Caco-2 (cell line): ENCODE measurements at regions not wholly inside any gene's neighbourhood (a gene's known extent, or its start where the extent isn't known, plus 50 kb on each side); places are given as distances from the start of the nearest gene placed in this dataset.

Experiments used
- BruUV-seq: library from RNA; stranded (reverse); fragments of 400-500 nt; replicated peaks from 2 replicates; lab custom pipeline; 2021; lab: Mats Ljungman, UMichigan
- CTCF ChIA-PET: fragments of 300-600 bp; sonication (Branson Sonifier 250); formaldehyde crosslinking; loops from one replicate; lab custom pipeline; 2022; ENCODE audit warnings: antibody characterized with exemption; lab: Charles Lee
- POLR2A ChIA-PET: fragments of 300-600 bp; sonication (Branson Sonifier 250); formaldehyde crosslinking; loops from one replicate; lab custom pipeline; 2022; ENCODE audit warnings: antibody characterized with exemption; lab: Charles Lee
- DNase-seq, 2 experiments: peaks; one replicate each; pipeline versions ENCODE4 v3.0.0 to v3.0.0-alpha.2; 2020 to 2022
- H3K27me3 ChIP-seq: replicated peaks from 2 replicates; pipeline ENCODE4 v1.6.0; 2011; ENCODE audit warnings: low read length; ENCODE audit not compliant: control insufficient read depth, insufficient read depth
- H3K36me3 ChIP-seq: 2 replicates; pipeline ENCODE4 v1.5.1; 2011; ENCODE audit warnings: low read length; ENCODE audit not compliant: control insufficient read depth, insufficient read depth
- H3K4me1 ChIP-seq: fragments of 250-450 bp; sonication (Bioruptor Pico); 2 replicates; pipeline ENCODE4 v1.5.1; 2020; ENCODE audit warnings: mild to moderate bottlenecking
- H3K4me3 ChIP-seq: 2 replicates; pipeline ENCODE4 v1.5.1; 2011; ENCODE audit warnings: low read depth, mild to moderate bottlenecking, control low read depth, low read length
- H3K9me3 ChIP-seq: fragments of 250-450 bp; sonication (Bioruptor Pico); 2 replicates; pipeline ENCODE4 v1.5.1; 2020; ENCODE audit warnings: mild to moderate bottlenecking, moderate library complexity
- H3K27ac Mint-ChIP-seq: one replicate; pipeline ENCODE4 v1.8.0; 2022; ENCODE audit warnings: mixed read lengths; ENCODE audit not compliant: unreplicated experiment
- H3K27me3 Mint-ChIP-seq: one replicate; pipeline ENCODE4 v1.8.0; 2022; ENCODE audit warnings: mixed read lengths; ENCODE audit not compliant: insufficient read depth, unreplicated experiment
- H3K36me3 Mint-ChIP-seq: one replicate; pipeline ENCODE4 v1.8.0; 2022; ENCODE audit warnings: mild to moderate bottlenecking, mixed read lengths; ENCODE audit not compliant: insufficient read depth, unreplicated experiment
- H3K4me1 Mint-ChIP-seq: one replicate; pipeline ENCODE4 v1.8.0; 2022; ENCODE audit warnings: low read depth, mixed read lengths; ENCODE audit not compliant: unreplicated experiment
- H3K4me3 Mint-ChIP-seq: one replicate; pipeline ENCODE4 v1.8.0; 2022; ENCODE audit warnings: mild to moderate bottlenecking, moderate library complexity, mixed read lengths; ENCODE audit not compliant: unreplicated experiment
- H3K9me3 Mint-ChIP-seq: one replicate; pipeline ENCODE4 v1.8.0; 2022; ENCODE audit warnings: mixed read lengths; ENCODE audit not compliant: unreplicated experiment
- intact Hi-C: fragments of 100-400 bp; cut with micrococcal nuclease; formaldehyde crosslinking; loops from one replicate; pipeline ENCODE4 v1.10.0; 2022; ENCODE audit not compliant: unreplicated experiment
- TF ChIP-seq, protein P1 (sequence below), 2 experiments: fragments of 200-600 bp in 1 of 2; IDR thresholded peaks; 1 replicate in 1 of 2; 2 replicates in 1 of 2; pipeline versions ENCODE4 v1.5.1 to v1.8.0; 2011 to 2022; ENCODE audit warnings: antibody characterized with exemption in 1 of 2, control low read depth in 1 of 2, inconsistent platforms in 1 of 2, low read depth in 1 of 2, low read length in 1 of 2, mild to moderate bottlenecking in 1 of 2, moderate library complexity in 1 of 2; ENCODE audit not compliant: insufficient read depth in 1 of 2, severe bottlenecking in 1 of 2, unreplicated experiment in 1 of 2

DNA sequence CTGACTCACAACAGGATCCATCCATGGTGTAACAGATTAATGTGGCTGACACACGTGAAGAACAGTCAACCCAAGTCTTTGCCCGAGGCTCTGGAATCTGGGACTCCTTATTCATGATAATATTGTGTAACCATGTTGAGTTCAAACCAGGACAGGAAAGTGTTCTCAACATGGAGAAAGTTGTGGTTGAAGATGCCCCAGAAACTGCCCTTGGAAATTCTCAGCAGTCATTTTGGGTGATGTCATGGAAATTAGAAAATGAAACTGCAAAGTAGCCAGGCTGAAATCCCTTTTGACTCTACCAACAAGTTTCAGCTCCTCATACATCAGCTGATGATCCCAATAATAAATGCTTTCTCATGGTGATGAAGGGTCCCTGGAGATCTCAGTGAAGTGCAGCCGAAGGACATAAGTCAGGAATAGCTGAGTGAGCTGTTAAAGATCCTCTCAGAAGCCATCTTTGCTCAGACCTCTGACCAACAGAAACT, 307.7 kb downstream of the TNS1 start:
- Histone ChIP-seq H3K9me3 (no peaks in the 10 kb centered on the region), H3K4me3 (no peak overlapping the region), H3K4me1 (no peaks in the 10 kb centered on the region), H3K27me3 (no peaks in the 10 kb centered on the region), H3K36me3 (no peaks in the 10 kb centered on the region)
- H3K27me3 Mint-ChIP-seq: peaks cover 9% of the 10 kb centered on the region
- ChIA-PET CTCF (no interaction called here), POLR2A (no interaction called here)
- H3K27ac Mint-ChIP-seq: no peak overlapping the region
- H3K4me3 Mint-ChIP-seq: no peak overlapping the region
- no TSS peak for BruUV-seq
- no peaks in the 10 kb centered on the region for H3K4me1 Mint-ChIP-seq
- TF ChIP-seq, protein P1, sequence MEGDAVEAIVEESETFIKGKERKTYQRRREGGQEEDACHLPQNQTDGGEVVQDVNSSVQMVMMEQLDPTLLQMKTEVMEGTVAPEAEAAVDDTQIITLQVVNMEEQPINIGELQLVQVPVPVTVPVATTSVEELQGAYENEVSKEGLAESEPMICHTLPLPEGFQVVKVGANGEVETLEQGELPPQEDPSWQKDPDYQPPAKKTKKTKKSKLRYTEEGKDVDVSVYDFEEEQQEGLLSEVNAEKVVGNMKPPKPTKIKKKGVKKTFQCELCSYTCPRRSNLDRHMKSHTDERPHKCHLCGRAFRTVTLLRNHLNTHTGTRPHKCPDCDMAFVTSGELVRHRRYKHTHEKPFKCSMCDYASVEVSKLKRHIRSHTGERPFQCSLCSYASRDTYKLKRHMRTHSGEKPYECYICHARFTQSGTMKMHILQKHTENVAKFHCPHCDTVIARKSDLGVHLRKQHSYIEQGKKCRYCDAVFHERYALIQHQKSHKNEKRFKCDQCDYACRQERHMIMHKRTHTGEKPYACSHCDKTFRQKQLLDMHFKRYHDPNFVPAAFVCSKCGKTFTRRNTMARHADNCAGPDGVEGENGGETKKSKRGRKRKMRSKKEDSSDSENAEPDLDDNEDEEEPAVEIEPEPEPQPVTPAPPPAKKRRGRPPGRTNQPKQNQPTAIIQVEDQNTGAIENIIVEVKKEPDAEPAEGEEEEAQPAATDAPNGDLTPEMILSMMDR (IDR thresholded peaks at IDR 0.05; ENCODE audit: insufficient read depth in 1 of 2, low read depth in 1 of 2, low read length in 1 of 2, severe bottlenecking in 1 of 2, unreplicated experiment in 1 of 2): no peak
- H3K9me3 Mint-ChIP-seq: no peaks in the 10 kb centered on the region
- no peak for DNase-seq
- H3K36me3 Mint-ChIP-seq: no peaks in the 10 kb centered on the region
- intact Hi-C loops: no loop called here

DNA sequence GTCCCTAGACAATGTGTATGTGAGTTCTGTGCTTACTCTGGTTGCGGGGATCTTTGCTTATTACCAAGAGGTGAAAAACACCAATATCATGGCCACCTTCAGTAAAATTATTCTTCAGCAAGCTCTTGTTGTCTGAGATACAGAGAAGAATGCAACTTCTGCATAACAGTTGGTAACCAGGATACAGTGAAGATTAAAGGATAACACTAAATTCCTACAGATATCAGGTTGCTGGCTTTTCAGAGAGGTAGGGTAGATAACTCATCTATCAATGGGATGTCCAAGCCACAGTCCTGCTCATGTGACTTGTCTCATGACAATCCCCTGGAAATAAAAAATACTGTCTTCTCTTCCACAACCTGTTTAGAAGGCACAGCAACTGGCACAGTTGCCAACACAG, 308.5 kb downstream of the TNS1 start:
- no peak for DNase-seq
- H3K9me3 Mint-ChIP-seq: no peaks in the 10 kb centered on the region
- H3K4me3 Mint-ChIP-seq: no peak overlapping the region
- Histone ChIP-seq H3K36me3 (no peaks in the 10 kb centered on the region), H3K4me3 (no peak overlapping the region), H3K27me3 (no peaks in the 10 kb centered on the region), H3K4me1 (no peaks in the 10 kb centered on the region), H3K9me3 (no peaks in the 10 kb centered on the region)
- H3K27me3 Mint-ChIP-seq: peaks cover 6% of the 10 kb centered on the region
- ChIA-PET CTCF (no interaction called here), POLR2A (no interaction called here)
- H3K36me3 Mint-ChIP-seq: no peaks in the 10 kb centered on the region
- H3K27ac Mint-ChIP-seq: no peak overlapping the region
- no TSS peak for BruUV-seq
- intact Hi-C loops: no loop called here
- TF ChIP-seq, protein P1 (IDR thresholded peaks at IDR 0.05; ENCODE audit: insufficient read depth in 1 of 2, low read depth in 1 of 2, low read length in 1 of 2, severe bottlenecking in 1 of 2, unreplicated experiment in 1 of 2): no peak
- no peaks in the 10 kb centered on the region for H3K4me1 Mint-ChIP-seq

DNA sequence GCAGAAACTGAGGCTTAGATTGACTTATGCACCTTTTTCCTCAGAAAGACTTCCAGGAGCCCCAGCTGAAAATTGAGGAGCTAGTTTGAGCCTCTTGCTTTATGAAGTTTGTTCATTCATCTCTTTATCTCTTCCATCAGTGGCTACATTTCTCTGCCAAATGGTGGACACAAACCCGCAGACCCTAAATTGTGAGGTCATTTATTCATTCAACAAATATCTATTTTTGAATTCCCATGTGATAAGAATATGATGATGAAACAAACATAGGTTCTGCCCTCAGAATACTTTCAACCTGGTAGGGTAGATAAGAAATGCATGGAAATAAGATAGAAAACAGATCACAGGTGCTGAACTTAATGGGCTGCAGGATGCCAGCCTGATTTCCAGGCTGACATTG, 309.4 kb downstream of the TNS1 start:
- no TSS peak for BruUV-seq
- Mint-ChIP-seq H3K9me3 (no peaks in the 10 kb centered on the region), H3K27ac (no peak overlapping the region), H3K4me3 (no peak overlapping the region), H3K36me3 (no peaks in the 10 kb centered on the region), H3K4me1 (no peaks in the 10 kb centered on the region), H3K27me3 (peaks cover 2% of the 10 kb centered on the region)
- Histone ChIP-seq H3K36me3 (no peaks in the 10 kb centered on the region), H3K4me1 (no peaks in the 10 kb centered on the region), H3K4me3 (no peak overlapping the region), H3K9me3 (no peaks in the 10 kb centered on the region), H3K27me3 (no peaks in the 10 kb centered on the region)
- DNase-seq: no peak
- ChIA-PET CTCF (no interaction called here), POLR2A (no interaction called here)
- intact Hi-C loops: no loop called here
- TF ChIP-seq, protein P1 (IDR thresholded peaks at IDR 0.05; ENCODE audit: insufficient read depth in 1 of 2, low read depth in 1 of 2, low read length in 1 of 2, severe bottlenecking in 1 of 2, unreplicated experiment in 1 of 2): no peak
